Neural progenitor cell (in vitro differentiated cells): ENCODE measurements at regions not wholly inside any gene's neighbourhood (a gene's known extent, or its start where the extent isn't known, plus 50 kb on each side); places are given as distances from the start of the nearest gene placed in this dataset.
"Not testable (repeated sequence)": the region's sequence is repeated elsewhere in the genome, so short reads cannot be mapped to it uniquely, and the experiment has no call there.

ENCODE experiments used
- DNase-seq: peaks from one replicate; pipeline ENCODE4 v3.0.0-alpha.2; 2016; ENCODE audit warnings: low spot score
- H2AFZ ChIP-seq: fragments of 200-600 bp; sonication (generic); replicated peaks from 2 replicates; pipeline ENCODE4 v1.6.1; 2016; ENCODE audit warnings: antibody characterized with exemption
- H3F3A ChIP-seq: fragments of 200-600 bp; sonication (generic); 2 replicates; pipeline ENCODE4 v1.6.1; 2016; ENCODE audit warnings: antibody characterized with exemption, low read depth
- H3K27ac ChIP-seq: fragments of 200-600 bp; sonication (generic); 2 replicates; pipeline ENCODE4 v1.5.1; 2016; ENCODE audit warnings: mild to moderate bottlenecking
- H3K27me3 ChIP-seq: fragments of 200-600 bp; sonication (generic); 2 replicates; pipeline ENCODE4 v1.6.1; 2016; ENCODE audit warnings: mild to moderate bottlenecking, moderate library complexity
- H3K36me3 ChIP-seq: fragments of 200-600 bp; sonication (generic); 2 replicates; pipeline ENCODE4 v1.5.1; 2016
- H3K4me1 ChIP-seq: fragments of 200-600 bp; sonication (generic); 2 replicates; pipeline ENCODE4 v1.6.1; 2016; ENCODE audit warnings: mixed run types
- H3K4me2 ChIP-seq: fragments of 200-600 bp; sonication (generic); 2 replicates; pipeline ENCODE4 v1.6.1; 2016
- H3K4me3 ChIP-seq: fragments of 200-600 bp; sonication (generic); 2 replicates; pipeline ENCODE4 v1.5.1; 2016
- H3K79me2 ChIP-seq: fragments of 200-600 bp; sonication (generic); 2 replicates; pipeline ENCODE4 v1.6.1; 2016; ENCODE audit warnings: low read depth
- H3K9ac ChIP-seq: fragments of 200-600 bp; sonication (generic); 2 replicates; pipeline ENCODE4 v1.6.1; 2016
- H3K9me3 ChIP-seq: fragments of 200-600 bp; sonication (generic); 2 replicates; pipeline ENCODE4 v1.5.1; 2016; ENCODE audit warnings: low read depth
- H4K20me1 ChIP-seq: fragments of 200-600 bp; sonication (generic); 2 replicates; pipeline ENCODE4 v1.6.1; 2016; ENCODE audit warnings: low read depth
- H3K27ac Mint-ChIP-seq: 3 replicates; pipeline ENCODE4 v1.8.0; 2021; ENCODE audit warnings: mixed read lengths
- H3K27me3 Mint-ChIP-seq: 2 replicates; pipeline ENCODE4 v1.8.0; 2022; ENCODE audit warnings: low read depth, mild to moderate bottlenecking, inconsistent platforms, moderate library complexity, mixed read lengths; ENCODE audit not compliant: insufficient read depth
- H3K36me3 Mint-ChIP-seq: 3 replicates; pipeline ENCODE4 v1.8.0; 2021; ENCODE audit warnings: mixed read lengths
- H3K4me1 Mint-ChIP-seq: 3 replicates; pipeline ENCODE4 v1.8.0; 2021; ENCODE audit warnings: mixed read lengths
- H3K4me3 Mint-ChIP-seq: 3 replicates; pipeline ENCODE4 v1.8.0; 2021; ENCODE audit warnings: mild to moderate bottlenecking, moderate library complexity, mixed read lengths
- H3K9me3 Mint-ChIP-seq: 3 replicates; pipeline ENCODE4 v1.8.0; 2020; ENCODE audit warnings: mixed read lengths
- CTCF ChIP-seq: fragments of 200-600 bp; sonication (generic); IDR thresholded peaks from 2 replicates; pipeline ENCODE4 v1.5.1; 2017; ENCODE audit warnings: antibody characterized with exemption, mild to moderate bottlenecking
- EZH2 ChIP-seq: fragments of 200-600 bp; sonication (generic); IDR thresholded peaks from 2 replicates; pipeline ENCODE4 v1.6.1; 2017; ENCODE audit warnings: antibody characterized with exemption, mild to moderate bottlenecking, moderate library complexity
- EZH2phosphoT487 ChIP-seq: fragments of 200-600 bp; sonication (generic); IDR thresholded peaks from 2 replicates; pipeline ENCODE4 v1.6.1; 2017; ENCODE audit warnings: antibody characterized with exemption

GRCh38 chr7:81226234-81226633 lies 307.4 kb upstream of the SEMA3C start:
- H3K9ac ChIP-seq = no peak overlapping the region
- H3K27me3 ChIP-seq = no peaks in the 10 kb centered on the region
- no peak overlapping the region for H2AFZ ChIP-seq
- peaks cover 3% of the 10 kb centered on the region for H3K9me3 ChIP-seq
- no peaks in the 10 kb centered on the region for H3K79me2 ChIP-seq
- no peaks in the 10 kb centered on the region for H3F3A ChIP-seq
- H3K36me3 ChIP-seq = no peaks in the 10 kb centered on the region
- Mint-ChIP-seq H3K36me3 (peaks cover 6% of the 10 kb centered on the region), H3K27me3 (peaks cover 3% of the 10 kb centered on the region), H3K4me1 (peaks cover 2% of the 10 kb centered on the region), H3K27ac (no peak overlapping the region), H3K4me3 (no peak overlapping the region), H3K9me3 (peaks cover 26% of the 10 kb centered on the region)
- no peaks in the 10 kb centered on the region for H3K4me1 ChIP-seq
- H3K4me2 ChIP-seq = no peak overlapping the region
- no peaks in the 10 kb centered on the region for H4K20me1 ChIP-seq
- H3K27ac ChIP-seq = no peak overlapping the region
- DNase-seq = no peak
- TF ChIP-seq CTCF = no peak
- no peak for TF ChIP-seq EZH2phosphoT487
- TF ChIP-seq EZH2 = no peak
- H3K4me3 ChIP-seq = no peak overlapping the region

- H3K27ac ChIP-seq, H3K27me3 Mint-ChIP-seq, H3F3A ChIP-seq, H3K4me1 Mint-ChIP-seq, H3K36me3 Mint-ChIP-seq, H3K4me3 Mint-ChIP-seq, H4K20me1 ChIP-seq, H3K4me2 ChIP-seq, H3K79me2 ChIP-seq, H3K4me3 ChIP-seq, H2AFZ ChIP-seq, H3K27me3 ChIP-seq, H3K4me1 ChIP-seq, DNase-seq, H3K36me3 ChIP-seq, H3K27ac Mint-ChIP-seq, H3K9me3 ChIP-seq, H3K9ac ChIP-seq: not testable (repeated sequence)
- H3K9me3 Mint-ChIP-seq = peaks cover 27% of the 10 kb centered on the region
Measured at GRCh38 chr7:81222692-81223091, 303.8 kb upstream of the SEMA3C start.

GRCh38 chr7:81221527-81222217 lies 302.8 kb upstream of the SEMA3C start:
- H3K36me3 Mint-ChIP-seq = peaks cover 6% of the 10 kb centered on the region

More at GRCh38 chr7:81221527-81222217, 302.8 kb upstream of the SEMA3C start:
- Mint-ChIP-seq H3K9me3 (peaks cover 27% of the 10 kb centered on the region), H3K4me3 (no peak overlapping the region), H3K27me3 (peaks cover 3% of the 10 kb centered on the region), H3K27ac (no peak overlapping the region), H3K4me1 (no peaks in the 10 kb centered on the region)
- Histone ChIP-seq H3K36me3 (no peaks in the 10 kb centered on the region), H3K27ac (no peak overlapping the region), H3K79me2 (no peaks in the 10 kb centered on the region), H2AFZ (no peak overlapping the region), H3K4me3 (no peak overlapping the region), H3K9me3 (peaks cover 3% of the 10 kb centered on the region), H3F3A (no peaks in the 10 kb centered on the region), H3K9ac (no peak overlapping the region), H3K4me2 (no peak overlapping the region), H3K4me1 (no peaks in the 10 kb centered on the region), H3K27me3 (no peaks in the 10 kb centered on the region), H4K20me1 (no peaks in the 10 kb centered on the region)
- DNase-seq = no peak
- TF ChIP-seq EZH2 (no peak), EZH2phosphoT487 (no peak), CTCF (no peak)
